ENCODE measurements at regions not wholly inside any gene's neighbourhood (a gene's known extent, or its start where the extent isn't known, plus 50 kb on each side); places are given as distances from the start of the nearest gene placed in this dataset.

DNA sequence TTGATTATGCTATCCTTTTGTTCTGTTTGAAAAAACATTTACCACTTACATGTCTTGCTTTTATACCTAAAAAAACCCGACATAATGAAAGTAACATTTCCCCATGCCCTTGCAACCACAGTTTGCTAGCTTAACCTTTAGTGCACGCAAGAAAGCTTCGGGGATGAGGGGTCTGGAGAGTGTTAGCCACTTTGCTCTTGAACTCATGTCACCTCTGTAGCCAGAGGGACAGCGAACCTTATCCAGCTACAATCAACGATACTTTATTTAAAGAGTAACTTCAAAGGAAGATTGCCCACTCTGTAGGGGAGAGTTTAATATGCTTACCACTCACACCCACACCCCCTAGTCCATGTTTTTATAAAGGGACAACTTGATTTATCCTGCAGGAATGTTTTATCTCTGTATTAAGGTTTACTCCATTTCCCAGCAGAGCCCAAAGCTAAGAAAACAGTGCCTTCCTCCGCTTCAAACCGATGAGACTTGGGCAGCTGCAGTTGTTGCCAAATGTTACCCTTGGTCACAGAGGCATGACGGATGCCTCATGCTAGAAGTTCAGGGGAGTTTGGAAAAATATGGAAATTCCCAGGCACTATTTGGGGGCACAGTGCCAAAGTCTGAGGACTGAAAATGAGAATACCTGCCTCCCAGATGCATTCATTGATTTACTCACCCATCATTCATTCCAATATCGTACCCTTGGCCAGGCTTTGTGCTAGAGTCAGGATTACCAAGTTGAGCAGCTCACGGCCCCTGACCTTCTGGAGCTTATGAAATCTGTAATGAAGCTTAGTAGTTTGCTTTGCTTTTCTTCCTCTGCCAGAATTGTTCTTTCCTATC lies 61.4 kb upstream of the VCAM1 start:
- TF ChIP-seq, protein P1, sequence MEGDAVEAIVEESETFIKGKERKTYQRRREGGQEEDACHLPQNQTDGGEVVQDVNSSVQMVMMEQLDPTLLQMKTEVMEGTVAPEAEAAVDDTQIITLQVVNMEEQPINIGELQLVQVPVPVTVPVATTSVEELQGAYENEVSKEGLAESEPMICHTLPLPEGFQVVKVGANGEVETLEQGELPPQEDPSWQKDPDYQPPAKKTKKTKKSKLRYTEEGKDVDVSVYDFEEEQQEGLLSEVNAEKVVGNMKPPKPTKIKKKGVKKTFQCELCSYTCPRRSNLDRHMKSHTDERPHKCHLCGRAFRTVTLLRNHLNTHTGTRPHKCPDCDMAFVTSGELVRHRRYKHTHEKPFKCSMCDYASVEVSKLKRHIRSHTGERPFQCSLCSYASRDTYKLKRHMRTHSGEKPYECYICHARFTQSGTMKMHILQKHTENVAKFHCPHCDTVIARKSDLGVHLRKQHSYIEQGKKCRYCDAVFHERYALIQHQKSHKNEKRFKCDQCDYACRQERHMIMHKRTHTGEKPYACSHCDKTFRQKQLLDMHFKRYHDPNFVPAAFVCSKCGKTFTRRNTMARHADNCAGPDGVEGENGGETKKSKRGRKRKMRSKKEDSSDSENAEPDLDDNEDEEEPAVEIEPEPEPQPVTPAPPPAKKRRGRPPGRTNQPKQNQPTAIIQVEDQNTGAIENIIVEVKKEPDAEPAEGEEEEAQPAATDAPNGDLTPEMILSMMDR (IDR thresholded peaks at IDR 0.05) = no peak
- TF ChIP-seq POLR2A (IDR thresholded peaks at IDR 0.05) = no peak

All from heart left ventricle (tissue), 13 donors.